ENCODE measurements at regions not wholly inside any gene's neighbourhood (a gene's known extent, or its start where the extent isn't known, plus 50 kb on each side); places are given as distances from the start of the nearest gene placed in this dataset.
A peak's percentile ranks its signal among the peaks of the same experiment; 100 is the strongest.

GRCh38 chr7:131188367-131189339 lies 139.0 kb upstream of the MKLN1 start:
- FAIRE-seq, result no peak
- DNase-seq (ENCODE audit: low spot score in 2 of 2), result no peak

DNA sequence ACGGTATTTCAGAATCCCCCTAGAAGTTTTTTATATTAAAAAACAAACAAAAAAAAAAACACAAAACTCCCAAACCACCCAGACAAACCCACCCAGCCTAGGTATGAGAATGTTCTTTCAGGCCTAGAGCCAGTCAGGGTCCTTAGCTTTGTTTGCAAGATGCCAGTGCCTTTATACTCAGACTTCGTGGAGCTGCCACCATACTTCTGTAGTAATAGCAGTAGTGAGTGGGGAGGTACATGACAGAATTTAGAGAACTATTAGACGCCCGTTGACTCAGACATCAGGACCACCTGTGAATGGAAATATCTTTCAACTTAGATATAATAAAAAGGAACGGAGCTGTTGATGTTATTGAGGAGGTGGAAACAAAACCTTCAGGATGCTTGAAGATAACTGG lies 138.2 kb upstream of the MKLN1 start:
- no peak for FAIRE-seq

DNA sequence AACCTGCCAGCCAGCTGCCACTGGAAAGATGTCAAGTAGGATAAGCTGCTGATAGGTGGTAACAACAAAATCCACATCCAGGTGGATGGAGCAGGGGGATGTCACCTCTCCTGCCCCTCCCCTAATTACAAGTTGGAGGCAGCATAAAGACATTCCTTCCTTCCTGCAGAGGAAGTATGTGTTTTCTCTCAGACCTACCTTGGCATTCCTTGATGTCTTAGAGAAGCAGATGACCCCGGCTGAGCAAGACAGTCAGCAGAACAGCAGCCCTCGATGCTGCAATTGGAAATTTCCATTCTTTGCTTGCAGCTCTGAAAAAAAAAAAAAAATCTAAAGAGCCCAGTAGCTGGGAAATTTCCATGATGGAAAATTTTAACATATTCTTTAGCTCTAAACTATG lies 137.5 kb upstream of the MKLN1 start:
- DNase-seq (ENCODE audit: low spot score in 2 of 2) (no peak), FAIRE-seq (no peak)

More for the DNA sequence above, 138.2 kb upstream of the MKLN1 start:
- no peak for DNase-seq (ENCODE audit: low spot score in 2 of 2)

GRCh38 chr7:131190581-131190980 lies 137.1 kb upstream of the MKLN1 start:
- DNase-seq (ENCODE audit: low spot score in 2 of 2) (no peak), FAIRE-seq (no peak)

GRCh38 chr7:131194070-131194865 lies 133.4 kb upstream of the MKLN1 start:
- FAIRE-seq, result no peak
- DNase-seq (ENCODE audit: low spot score in 2 of 2), result no peak

DNA sequence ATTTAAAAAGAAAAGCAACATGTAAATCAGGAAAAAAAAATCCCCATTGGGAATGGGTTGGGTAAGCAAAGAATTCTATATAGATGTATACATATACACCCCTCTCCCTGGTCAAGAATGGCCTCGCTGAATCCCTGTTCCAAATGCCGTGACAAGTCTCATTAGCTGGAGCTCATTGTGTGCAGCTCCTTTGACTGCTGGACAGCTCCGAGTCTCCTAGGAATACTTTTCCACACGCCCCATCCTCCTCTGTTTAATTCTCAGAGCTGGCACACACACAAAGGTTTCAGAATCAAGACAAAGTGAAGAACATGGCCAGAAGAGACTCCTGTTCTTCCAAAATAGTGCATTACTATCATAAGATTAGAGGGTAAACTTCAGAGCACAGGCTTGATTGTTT lies 130.9 kb upstream of the MKLN1 start:
- FAIRE-seq (no peak), DNase-seq (ENCODE audit: low spot score in 2 of 2) (no peak)

DNA sequence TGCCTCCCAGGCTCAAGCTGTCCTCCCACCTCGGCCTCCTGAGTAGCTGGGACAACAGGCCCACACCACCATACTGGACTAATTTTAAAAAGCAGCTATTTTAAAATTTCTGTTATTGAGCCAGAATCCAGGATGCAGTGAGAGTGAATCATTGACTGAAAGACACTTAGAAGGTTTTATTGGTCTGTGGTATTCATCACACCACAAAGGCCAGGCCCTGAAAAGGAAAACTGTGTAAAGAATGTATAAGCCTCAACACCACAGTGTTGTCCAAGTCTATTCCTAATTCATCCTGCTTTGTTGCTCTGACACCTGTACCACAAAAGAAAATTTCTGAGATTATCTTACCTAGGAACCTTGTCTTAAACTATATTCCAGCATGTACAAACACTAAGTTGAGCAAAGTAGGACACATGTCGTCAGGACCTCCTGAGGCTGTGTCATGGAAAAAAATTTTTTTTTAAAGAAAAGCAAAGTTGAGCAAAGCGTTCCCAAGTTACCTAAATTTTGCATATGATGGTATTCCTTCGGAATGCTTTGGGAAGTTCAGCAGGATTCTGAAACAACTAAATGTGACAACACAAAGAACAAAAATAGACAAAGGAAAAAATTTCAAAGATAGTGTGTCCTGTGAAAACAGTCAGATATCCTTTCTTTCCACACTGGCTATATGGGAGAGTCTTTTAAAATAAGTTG lies 129.6 kb upstream of the MKLN1 start:
- DNase-seq (ENCODE audit: low spot score in 2 of 2) (no peak), FAIRE-seq (no peak)

- FAIRE-seq, result no peak
- no peak for DNase-seq (ENCODE audit: low spot score in 2 of 2)
Measured at GRCh38 chr7:131202451-131202850, 125.2 kb upstream of the MKLN1 start.

DNA sequence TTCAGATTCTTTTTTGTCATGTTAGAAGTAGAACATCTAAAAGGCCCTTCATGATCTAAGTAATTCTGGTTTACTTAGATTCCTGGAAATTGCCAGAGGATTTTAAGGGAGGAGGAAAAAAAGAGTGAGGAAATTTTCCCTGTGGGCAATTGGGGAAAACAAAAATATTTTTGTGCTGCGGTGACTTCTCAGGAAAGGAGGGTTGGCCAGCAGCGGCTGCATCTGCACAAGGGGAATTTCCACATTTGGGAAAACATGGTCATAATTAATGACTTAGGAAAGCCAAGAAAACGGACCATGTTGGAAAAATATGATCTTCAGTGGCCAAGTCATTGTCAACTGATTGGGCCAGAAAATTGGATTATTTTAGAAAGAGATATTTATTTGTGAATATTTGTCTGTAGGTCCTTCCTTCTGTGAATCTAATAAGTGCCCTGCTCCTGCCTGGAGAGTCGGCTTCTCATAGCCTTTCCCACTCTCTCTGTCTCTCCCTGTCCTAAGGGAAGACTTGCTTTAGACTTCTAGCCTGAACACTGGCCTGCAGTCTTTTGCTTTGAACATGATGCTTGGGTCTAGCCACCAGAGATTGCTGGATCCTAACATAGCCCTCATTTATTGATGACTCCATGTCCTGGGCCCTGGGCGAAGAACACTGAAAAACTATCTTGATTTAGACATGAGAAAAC lies 124.2 kb upstream of the MKLN1 start:
- no peak for FAIRE-seq
- DNase-seq (ENCODE audit: low spot score in 2 of 2), result no peak

DNA sequence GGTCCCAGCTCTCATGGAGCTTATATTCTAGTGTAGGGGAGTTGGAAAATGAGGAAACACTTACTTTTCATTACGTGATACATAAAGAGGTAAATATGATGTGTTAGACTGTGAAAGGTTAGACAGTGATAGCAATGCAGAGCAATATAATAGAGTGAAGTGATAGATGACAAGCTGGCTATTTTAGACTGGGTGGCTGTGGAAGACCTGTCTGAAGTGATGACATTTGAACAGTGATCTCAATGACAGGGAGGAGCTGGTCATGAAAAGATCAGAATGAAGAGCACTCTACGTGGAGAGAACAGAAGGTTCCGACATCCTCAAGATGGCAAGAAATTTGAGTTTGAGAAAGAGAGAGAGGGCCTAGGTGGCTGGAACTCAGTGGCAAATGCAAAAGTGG lies 118.9 kb upstream of the MKLN1 start:
- DNase-seq (ENCODE audit: low spot score in 2 of 2) (no peak), FAIRE-seq (no peak)

DNA sequence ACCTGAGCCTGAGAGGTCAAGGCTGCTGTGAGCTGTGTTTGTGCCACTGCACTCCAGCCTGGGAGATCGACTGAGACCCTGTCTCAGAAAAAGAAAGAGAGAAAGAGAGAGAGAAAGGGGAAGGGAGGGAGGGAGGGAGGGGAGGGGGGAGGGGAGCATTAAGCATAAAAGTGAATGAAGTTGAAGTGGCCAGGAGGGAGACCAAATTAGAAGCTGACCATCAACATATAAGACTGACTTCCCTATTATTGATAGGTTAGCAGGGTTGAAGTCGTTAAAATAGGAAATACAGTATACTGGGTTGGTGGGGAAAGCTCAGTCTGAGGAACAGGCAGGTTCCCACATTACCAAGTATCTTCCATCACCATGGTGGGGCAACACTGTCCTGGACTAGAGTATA lies 117.1 kb upstream of the MKLN1 start:
- DNase-seq (ENCODE audit: low spot score in 2 of 2), result no peak
- FAIRE-seq, result no peak

- FAIRE-seq (no peak), DNase-seq (ENCODE audit: low spot score in 2 of 2) (no peak)
Measured at GRCh38 chr7:131211500-131211899, 116.2 kb upstream of the MKLN1 start.

- no peak for FAIRE-seq
- DNase-seq (ENCODE audit: low spot score in 2 of 2), result no peak
Measured at GRCh38 chr7:131212114-131212513, 115.6 kb upstream of the MKLN1 start.

- DNase-seq (ENCODE audit: low spot score in 2 of 2) (no peak), FAIRE-seq (no peak)
Measured at GRCh38 chr7:131218727-131219128, 108.9 kb upstream of the MKLN1 start.

- FAIRE-seq, result no peak
- DNase-seq (ENCODE audit: low spot score in 2 of 2), result peak; percentile 51 to 60
Measured at GRCh38 chr7:131219312-131220041, 108.2 kb upstream of the MKLN1 start.

- DNase-seq (ENCODE audit: low spot score in 2 of 2) (no peak), FAIRE-seq (no peak)
Measured at GRCh38 chr7:131221061-131221460, 106.6 kb upstream of the MKLN1 start.

GRCh38 chr7:131222171-131222570 lies 105.5 kb upstream of the MKLN1 start:
- DNase-seq (ENCODE audit: low spot score in 2 of 2) (no peak), FAIRE-seq (no peak)

DNA sequence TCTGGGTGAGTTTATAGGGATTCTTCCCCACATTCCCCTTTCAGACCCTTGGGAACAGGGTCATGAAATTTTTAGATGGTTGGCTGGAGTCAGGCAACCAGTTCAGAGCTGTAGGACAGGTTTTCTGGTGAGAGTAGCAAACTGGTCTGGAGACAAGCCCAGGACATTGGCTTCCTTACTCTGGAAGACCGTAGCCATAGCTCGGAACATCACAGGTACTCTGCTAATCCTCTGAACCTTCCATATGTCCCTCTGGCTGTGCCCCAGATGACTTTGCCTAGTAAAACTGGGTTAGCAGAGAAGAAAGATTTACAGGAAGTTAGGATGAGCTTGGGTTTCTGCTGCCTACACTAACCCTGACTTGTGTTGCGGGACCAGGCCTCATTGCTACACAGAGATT lies 104.5 kb upstream of the MKLN1 start:
- FAIRE-seq (no peak), DNase-seq (ENCODE audit: low spot score in 2 of 2) (no peak)

GRCh38 chr7:131224996-131225395 lies 102.7 kb upstream of the MKLN1 start:
- no peak for FAIRE-seq
- DNase-seq (ENCODE audit: low spot score in 2 of 2), result no peak

Data from frontal cortex (tissue), 3 donors.